IMR-90 (cell line): ENCODE measurements at regions not wholly inside any gene's neighbourhood (a gene's known extent, or its start where the extent isn't known, plus 50 kb on each side); places are given as distances from the start of the nearest gene placed in this dataset.

Source experiments
- ATAC-seq: fragments of 200-7000 bp; cut with Tn5 transposase; 2 replicates; pipeline ENCODE4 v1.9.1; 2020; ENCODE audit warnings: low read depth, mild to moderate bottlenecking, moderate library complexity
- BruUV-seq: library from RNA; stranded (reverse); fragments of 400-500 nt; replicated peaks from 2 replicates; lab custom pipeline; 2021; lab: Mats Ljungman, UMichigan
- CTCF ChIA-PET: fragments of 300-600 bp; formaldehyde crosslinking; extraction: SDS; loops from one replicate; lab custom pipeline; 2021; ENCODE audit warnings: antibody characterized with exemption; lab: Yijun Ruan, JAX
- POLR2A ChIA-PET: fragments of 300-600 bp; sonication (Branson Sonifier 250); formaldehyde crosslinking; loops from one replicate; lab custom pipeline; 2022; ENCODE audit warnings: antibody characterized with exemption; ENCODE audit not compliant: unreplicated experiment; lab: Charles Lee
- DNase-seq: peaks from one replicate; pipeline ENCODE4 v3.0.0; 2013
- H2AFZ ChIP-seq: replicated peaks from 2 replicates; pipeline ENCODE3; 2013; ENCODE audit warnings: low read length, mild to moderate bottlenecking; ENCODE audit not compliant: poor library complexity
- H2AK5ac ChIP-seq: 2 replicates; pipeline ENCODE4 v1.6.1; 2013; ENCODE audit warnings: low read depth, low read length, inconsistent platforms
- H2AK9ac ChIP-seq: replicated peaks from 2 replicates; pipeline ENCODE3; 2013; ENCODE audit warnings: mild to moderate bottlenecking, low read depth, low read length, moderate library complexity; ENCODE audit not compliant: poor library complexity
- H2BK120ac ChIP-seq: 2 replicates; pipeline ENCODE4 v1.6.1; 2013; ENCODE audit warnings: low read depth, low read length, inconsistent platforms
- H2BK15ac ChIP-seq: 3 replicates; pipeline ENCODE4 v1.6.1; 2013; ENCODE audit warnings: low read depth, low read length, inconsistent platforms
- H2BK20ac ChIP-seq: 2 replicates; pipeline ENCODE4 v1.6.1; 2013; ENCODE audit warnings: low read depth, mild to moderate bottlenecking, inconsistent platforms, low read length, moderate library complexity
- H2BK5ac ChIP-seq: 2 replicates; pipeline ENCODE4 v1.6.1; 2013; ENCODE audit warnings: mild to moderate bottlenecking, low read depth, low read length, inconsistent platforms; ENCODE audit not compliant: poor library complexity, severe bottlenecking
- H3K14ac ChIP-seq: replicated peaks from 2 replicates; pipeline ENCODE4 v1.6.1; 2013; ENCODE audit warnings: low read depth, low read length, inconsistent platforms
- H3K18ac ChIP-seq: 2 replicates; pipeline ENCODE4 v1.6.1; 2013; ENCODE audit warnings: low read depth, low read length, control low read depth
- H3K23ac ChIP-seq: 2 replicates; pipeline ENCODE4 v1.6.1; 2013; ENCODE audit warnings: low read depth, low read length, inconsistent platforms
- H3K27ac ChIP-seq: 2 replicates; pipeline ENCODE4 v1.5.1; 2013; ENCODE audit warnings: mild to moderate bottlenecking, control low read depth, low read length; ENCODE audit not compliant: insufficient read depth
- H3K27me3 ChIP-seq: 2 replicates; pipeline ENCODE4 v1.6.1; 2013; ENCODE audit warnings: low read length; ENCODE audit not compliant: control insufficient read depth, insufficient read depth
- H3K36me3 ChIP-seq: 2 replicates; pipeline ENCODE4 v1.6.1; 2013; ENCODE audit warnings: low read length, mixed read lengths; ENCODE audit not compliant: control insufficient read depth, insufficient read depth
- H3K4ac ChIP-seq: 2 replicates; pipeline ENCODE4 v1.6.1; 2013; ENCODE audit warnings: low read depth, low read length, inconsistent platforms
- H3K4me1 ChIP-seq: 2 replicates; pipeline ENCODE4 v1.6.1; 2013; ENCODE audit warnings: low read length, mixed read lengths; ENCODE audit not compliant: control insufficient read depth, insufficient read depth
- H3K4me2 ChIP-seq: 2 replicates; pipeline ENCODE4 v1.6.1; 2013; ENCODE audit warnings: low read depth, mild to moderate bottlenecking, control low read depth, low read length, moderate library complexity
- H3K4me3 ChIP-seq: 2 replicates; pipeline ENCODE4 v1.5.1; 2013; ENCODE audit warnings: low read depth, mild to moderate bottlenecking, control low read depth, low read length, moderate library complexity; ENCODE audit not compliant: insufficient read depth
- H3K56ac ChIP-seq: 2 replicates; pipeline ENCODE4 v1.6.1; 2013; ENCODE audit warnings: low read length, inconsistent platforms; ENCODE audit not compliant: insufficient read depth; ENCODE audit errors: extremely low read depth
- H3K79me1 ChIP-seq, 2 experiments: 2 replicates each; pipeline ENCODE4 v1.6.1; 2013; ENCODE audit warnings: low read length in 2 of 2, inconsistent platforms in 1 of 2, low read depth in 1 of 2
- H3K9ac ChIP-seq: 2 replicates; pipeline ENCODE4 v1.6.1; 2013; ENCODE audit warnings: low read depth, low read length, control low read depth
- H3K9me1 ChIP-seq: 2 replicates; pipeline ENCODE4 v1.6.1; 2013; ENCODE audit warnings: low read length, inconsistent platforms; ENCODE audit not compliant: insufficient read depth
- H3K9me3 ChIP-seq: 2 replicates; pipeline ENCODE4 v1.6.1; 2013; ENCODE audit warnings: low read length; ENCODE audit not compliant: control insufficient read depth, insufficient read depth
- H4K20me1 ChIP-seq: 2 replicates; pipeline ENCODE4 v1.6.1; 2013; ENCODE audit warnings: low read length, inconsistent platforms; ENCODE audit not compliant: insufficient read depth
- H4K5ac ChIP-seq: 2 replicates; pipeline ENCODE4 v1.6.1; 2013; ENCODE audit warnings: mild to moderate bottlenecking, low read depth, low read length, control low read depth
- H4K8ac ChIP-seq, 2 experiments: 2 replicates each; pipeline ENCODE4 v1.6.1; 2013; ENCODE audit warnings: low read depth in 2 of 2, low read length in 2 of 2, control low read depth in 1 of 2, inconsistent platforms in 1 of 2
- H4K91ac ChIP-seq: 2 replicates; pipeline ENCODE4 v1.6.1; 2013; ENCODE audit warnings: low read depth, low read length, inconsistent platforms; ENCODE audit not compliant: insufficient read depth
- BHLHE40 ChIP-seq: fragments of 150-350 bp; IDR thresholded peaks from 2 replicates; pipeline ENCODE4 v1.6.1; 2016; ENCODE audit warnings: mild to moderate bottlenecking, low read depth, low read length
- CEBPB ChIP-seq: IDR thresholded peaks from 2 replicates; pipeline ENCODE4 v1.6.1; 2012; ENCODE audit warnings: low read depth, low read length, improper control_type of control experiment
- CHD1 ChIP-seq: IDR thresholded peaks from 2 replicates; pipeline ENCODE4 v1.6.1; 2012; ENCODE audit warnings: low read depth, low read length, improper control_type of control experiment
- FOS ChIP-seq: fragments of 150-350 bp; IDR thresholded peaks from 2 replicates; pipeline ENCODE4 v1.6.1; 2016; ENCODE audit warnings: low read depth, low read length
- MAFK ChIP-seq: IDR thresholded peaks from 2 replicates; pipeline ENCODE4 v1.6.1; 2012; ENCODE audit warnings: low read depth, low read length, improper control_type of control experiment
- MXI1 ChIP-seq: IDR thresholded peaks from 2 replicates; pipeline ENCODE4 v1.6.1; 2012; ENCODE audit warnings: low read depth, mild to moderate bottlenecking, low read length, moderate library complexity, borderline replicate concordance
- NFE2L2 ChIP-seq: fragments of 150-350 bp; IDR thresholded peaks from 2 replicates; pipeline ENCODE4 v1.6.1; 2016; ENCODE audit warnings: low read depth, mild to moderate bottlenecking, low read length
- POLR2A ChIP-seq: IDR thresholded peaks from 2 replicates; pipeline ENCODE4 v1.6.1; 2012; ENCODE audit warnings: mild to moderate bottlenecking, low read depth, low read length
- RCOR1 ChIP-seq: IDR thresholded peaks from 2 replicates; pipeline ENCODE4 v1.6.1; 2012; ENCODE audit warnings: mild to moderate bottlenecking, low read length, improper control_type of control experiment; ENCODE audit not compliant: insufficient replicate concordance
- RFX5 ChIP-seq: IDR thresholded peaks from 2 replicates; pipeline ENCODE4 v1.8.0; 2012; ENCODE audit warnings: low read depth, mild to moderate bottlenecking, low read length, moderate library complexity
- whole genome bisulfite sequencing, 2 experiments: methylation state at CpG; one replicate each; pipeline versions ENCODE4 v1.1.5 to v1.1.7; 2013; ENCODE audit warnings: missing lambda C conversion rate in 2 of 2; ENCODE audit not compliant: insufficient read length in 1 of 2; ENCODE audit errors: extremely low coverage in 2 of 2; 5-methylcytosine and 5-hydroxymethylcytosine counted together
- dilution Hi-C: fragments of 300-500 bp; cut with HindIII; formaldehyde crosslinking; loops from one replicate; pipeline ENCODE4 v1.14.3; 2018; ENCODE audit warnings: low sequenced_read_pairs; ENCODE audit not compliant: unreplicated experiment
- in situ Hi-C: fragments of 300-500 bp; cut with MboI; formaldehyde crosslinking; loops from 3 replicates; pipeline ENCODE4 v1.14.3; 2019; ENCODE audit warnings: low sequenced_read_pairs, inconsistent platforms, mixed read lengths
- intact Hi-C: fragments of 100-400 bp; cut with micrococcal nuclease; formaldehyde crosslinking; loops from 2 replicates; pipeline ENCODE4 v1.10.0; 2022
- TF ChIP-seq, protein P1 (sequence below): fragments of 150-350 bp; IDR thresholded peaks from 2 replicates; pipeline ENCODE4 v1.6.1; 2016; ENCODE audit warnings: low read depth, mild to moderate bottlenecking, low read length, moderate library complexity, borderline replicate concordance
- TF ChIP-seq, protein P2 (sequence below): fragments of 150-350 bp; IDR thresholded peaks from 2 replicates; pipeline ENCODE4 v1.6.1; 2017; ENCODE audit warnings: mild to moderate bottlenecking, antibody characterized with exemption, low read length, low read depth
- TF ChIP-seq, protein P3 (sequence below): conservative IDR thresholded peaks from 2 replicates; pipeline ENCODE4 v1.5.1; 2012; ENCODE audit warnings: mild to moderate bottlenecking, low read depth, low read length, improper control_type of control experiment

DNA sequence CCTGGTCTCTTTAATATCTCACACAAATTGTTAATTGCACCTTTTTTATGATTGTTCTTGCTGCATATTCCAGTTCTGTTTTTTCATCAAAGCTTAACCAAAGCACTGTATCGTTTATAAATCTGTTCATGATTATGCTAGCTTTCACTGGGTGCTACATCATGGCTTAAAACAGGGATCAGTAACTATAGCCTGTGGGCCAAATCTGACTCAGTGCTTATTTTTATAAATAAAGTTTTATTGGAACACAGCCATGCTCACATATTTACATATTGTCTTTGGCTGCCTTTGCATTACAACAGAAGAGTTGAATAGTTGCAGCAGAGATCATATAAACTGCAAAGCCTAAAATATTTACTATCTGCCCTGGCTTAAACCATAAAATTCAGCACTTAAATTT, 183.4 kb upstream of the NRXN3 start:
- H3K4me3 ChIP-seq, result no peak overlapping the region
- no peak overlapping the region for H3K23ac ChIP-seq
- H4K20me1 ChIP-seq, result no peaks in the 10 kb centered on the region
- no peak overlapping the region for H3K27ac ChIP-seq
- no peak overlapping the region for H2BK5ac ChIP-seq
- WGBS, 2 experiments, result no CpG with 5 or more reads among the region's 1 CpG
- no peak overlapping the region for H2BK15ac ChIP-seq
- H3K14ac ChIP-seq, result no peak overlapping the region
- dilution Hi-C loops, result no loop called here
- H4K8ac ChIP-seq, result no peak overlapping the region
- DNase-seq, result no peak
- H2AFZ ChIP-seq, result no peak overlapping the region
- H3K36me3 ChIP-seq, result no peaks in the 10 kb centered on the region
- H3K27me3 ChIP-seq, result no peaks in the 10 kb centered on the region
- H4K91ac ChIP-seq, result no peak overlapping the region
- in situ Hi-C loops, result no loop called here
- no peaks in the 10 kb centered on the region; the same call in 1 of the 2 replicates for H3K9me3 ChIP-seq
- H2AK9ac ChIP-seq, result no peak overlapping the region
- no TSS peak for BruUV-seq
- intact Hi-C loops, result no loop called here
- H3K9ac ChIP-seq, result no peak overlapping the region
- H3K4ac ChIP-seq, result no peak overlapping the region
- ChIA-PET POLR2A (no interaction called here), CTCF (no interaction called here)
- H3K4me1 ChIP-seq, result no peaks in the 10 kb centered on the region
- H3K9me1 ChIP-seq, result no peaks in the 10 kb centered on the region
- H2BK120ac ChIP-seq, result no peak overlapping the region
- H4K5ac ChIP-seq, result no peak overlapping the region
- no peak for ATAC-seq
- no peaks in the 10 kb centered on the region for H3K79me1 ChIP-seq
- no peak overlapping the region for H3K18ac ChIP-seq
- no peak overlapping the region for H3K4me2 ChIP-seq
- no peak overlapping the region for H2BK20ac ChIP-seq
- no peak for TF ChIP-seq BHLHE40
- no peak for TF ChIP-seq RFX5
- no peak for TF ChIP-seq MAFK
- TF ChIP-seq, protein P1, sequence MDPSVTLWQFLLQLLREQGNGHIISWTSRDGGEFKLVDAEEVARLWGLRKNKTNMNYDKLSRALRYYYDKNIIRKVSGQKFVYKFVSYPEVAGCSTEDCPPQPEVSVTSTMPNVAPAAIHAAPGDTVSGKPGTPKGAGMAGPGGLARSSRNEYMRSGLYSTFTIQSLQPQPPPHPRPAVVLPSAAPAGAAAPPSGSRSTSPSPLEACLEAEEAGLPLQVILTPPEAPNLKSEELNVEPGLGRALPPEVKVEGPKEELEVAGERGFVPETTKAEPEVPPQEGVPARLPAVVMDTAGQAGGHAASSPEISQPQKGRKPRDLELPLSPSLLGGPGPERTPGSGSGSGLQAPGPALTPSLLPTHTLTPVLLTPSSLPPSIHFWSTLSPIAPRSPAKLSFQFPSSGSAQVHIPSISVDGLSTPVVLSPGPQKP, result no peak
- TF ChIP-seq POLR2A, result no peak
- TF ChIP-seq MXI1, result no peak
- TF ChIP-seq, protein P2, sequence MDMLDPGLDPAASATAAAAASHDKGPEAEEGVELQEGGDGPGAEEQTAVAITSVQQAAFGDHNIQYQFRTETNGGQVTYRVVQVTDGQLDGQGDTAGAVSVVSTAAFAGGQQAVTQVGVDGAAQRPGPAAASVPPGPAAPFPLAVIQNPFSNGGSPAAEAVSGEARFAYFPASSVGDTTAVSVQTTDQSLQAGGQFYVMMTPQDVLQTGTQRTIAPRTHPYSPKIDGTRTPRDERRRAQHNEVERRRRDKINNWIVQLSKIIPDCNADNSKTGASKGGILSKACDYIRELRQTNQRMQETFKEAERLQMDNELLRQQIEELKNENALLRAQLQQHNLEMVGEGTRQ, result no peak
- no peak for TF ChIP-seq NFE2L2
- TF ChIP-seq RCOR1, result no peak
- no peak for TF ChIP-seq CHD1
- TF ChIP-seq, protein P3, sequence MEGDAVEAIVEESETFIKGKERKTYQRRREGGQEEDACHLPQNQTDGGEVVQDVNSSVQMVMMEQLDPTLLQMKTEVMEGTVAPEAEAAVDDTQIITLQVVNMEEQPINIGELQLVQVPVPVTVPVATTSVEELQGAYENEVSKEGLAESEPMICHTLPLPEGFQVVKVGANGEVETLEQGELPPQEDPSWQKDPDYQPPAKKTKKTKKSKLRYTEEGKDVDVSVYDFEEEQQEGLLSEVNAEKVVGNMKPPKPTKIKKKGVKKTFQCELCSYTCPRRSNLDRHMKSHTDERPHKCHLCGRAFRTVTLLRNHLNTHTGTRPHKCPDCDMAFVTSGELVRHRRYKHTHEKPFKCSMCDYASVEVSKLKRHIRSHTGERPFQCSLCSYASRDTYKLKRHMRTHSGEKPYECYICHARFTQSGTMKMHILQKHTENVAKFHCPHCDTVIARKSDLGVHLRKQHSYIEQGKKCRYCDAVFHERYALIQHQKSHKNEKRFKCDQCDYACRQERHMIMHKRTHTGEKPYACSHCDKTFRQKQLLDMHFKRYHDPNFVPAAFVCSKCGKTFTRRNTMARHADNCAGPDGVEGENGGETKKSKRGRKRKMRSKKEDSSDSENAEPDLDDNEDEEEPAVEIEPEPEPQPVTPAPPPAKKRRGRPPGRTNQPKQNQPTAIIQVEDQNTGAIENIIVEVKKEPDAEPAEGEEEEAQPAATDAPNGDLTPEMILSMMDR, result no peak
- TF ChIP-seq CEBPB, result no peak
- TF ChIP-seq FOS, result no peak
- H3K56ac ChIP-seq, result no peak overlapping the region
- H2AK5ac ChIP-seq, result no peak overlapping the region
